H9 (cell line): ENCODE measurements at regions not wholly inside any gene's neighbourhood (a gene's known extent, or its start where the extent isn't known, plus 50 kb on each side); places are given as distances from the start of the nearest gene placed in this dataset.

Experiments used
- DNase-seq: peaks from one replicate; pipeline ENCODE4 v3.0.0-alpha.2; 2017
- H2AFZ ChIP-seq: one replicate; pipeline ENCODE4 v1.6.1; 2013; ENCODE audit warnings: mild to moderate bottlenecking, low read length, control low read depth, moderate library complexity
- H2AK5ac ChIP-seq: 2 replicates; pipeline ENCODE4 v1.6.1; 2013; ENCODE audit warnings: low read length, control low read depth, mixed read lengths; ENCODE audit not compliant: insufficient read length
- H2BK120ac ChIP-seq: one replicate; pipeline ENCODE4 v1.6.1; 2013; ENCODE audit warnings: low read depth, mild to moderate bottlenecking, low read length, control low read depth, inconsistent platforms; ENCODE audit not compliant: poor library complexity, severe bottlenecking
- H2BK12ac ChIP-seq: 2 replicates; pipeline ENCODE4 v1.6.1; 2013; ENCODE audit warnings: low read length, control low read depth, mixed read lengths, low read depth; ENCODE audit not compliant: insufficient read length
- H2BK15ac ChIP-seq: 2 replicates; pipeline ENCODE4 v1.6.1; 2013; ENCODE audit warnings: low read depth, low read length, control low read depth
- H2BK20ac ChIP-seq: one replicate; pipeline ENCODE4 v1.6.1; 2013; ENCODE audit warnings: low read depth, mild to moderate bottlenecking, low read length, control low read depth, inconsistent platforms; ENCODE audit not compliant: poor library complexity, severe bottlenecking
- H2BK5ac ChIP-seq: 2 replicates; pipeline ENCODE4 v1.6.1; 2013; ENCODE audit warnings: low read length, control low read depth, mixed read lengths; ENCODE audit not compliant: insufficient read length
- H3K14ac ChIP-seq: 2 replicates; pipeline ENCODE4 v1.6.1; 2013; ENCODE audit warnings: low read length, control low read depth; ENCODE audit not compliant: insufficient read depth
- H3K18ac ChIP-seq: 2 replicates; pipeline ENCODE4 v1.6.1; 2013; ENCODE audit warnings: low read depth, mild to moderate bottlenecking, mixed read lengths, low read length, control low read depth; ENCODE audit not compliant: insufficient read length
- H3K23ac ChIP-seq: 2 replicates; pipeline ENCODE4 v1.6.1; 2013; ENCODE audit warnings: low read length, control low read depth, mixed read lengths, low read depth; ENCODE audit not compliant: insufficient read length
- H3K23me2 ChIP-seq: 2 replicates; pipeline ENCODE4 v1.6.1; 2013; ENCODE audit warnings: low read depth, mild to moderate bottlenecking, mixed read lengths, low read length, control low read depth; ENCODE audit not compliant: insufficient read length, poor library complexity, severe bottlenecking
- H3K27ac ChIP-seq: 2 replicates; pipeline ENCODE4 v1.5.1; 2013; ENCODE audit warnings: low read length, control low read depth, mixed read lengths, low read depth; ENCODE audit not compliant: insufficient read length
- H3K27me3 ChIP-seq: 2 replicates; pipeline ENCODE4 v1.6.1; 2013; ENCODE audit warnings: low read length, control low read depth, inconsistent platforms; ENCODE audit not compliant: insufficient read depth
- H3K4ac ChIP-seq: 2 replicates; pipeline ENCODE4 v1.6.1; 2013; ENCODE audit warnings: low read depth, mild to moderate bottlenecking, control low read depth, inconsistent platforms, low read length, moderate library complexity
- H3K4me1 ChIP-seq: 2 replicates; pipeline ENCODE4 v1.6.1; 2013; ENCODE audit warnings: low read length, control low read depth, inconsistent platforms; ENCODE audit not compliant: insufficient read depth
- H3K4me2 ChIP-seq: 2 replicates; pipeline ENCODE4 v1.6.1; 2013; ENCODE audit warnings: low read length, control low read depth, mixed read lengths; ENCODE audit not compliant: insufficient read length, insufficient read depth
- H3K56ac ChIP-seq: 2 replicates; pipeline ENCODE4 v1.6.1; 2013; ENCODE audit warnings: low read depth, mild to moderate bottlenecking, mixed read lengths, low read length, control low read depth; ENCODE audit not compliant: insufficient read length
- H3K79me1 ChIP-seq: 2 replicates; pipeline ENCODE4 v1.6.1; 2013; ENCODE audit warnings: low read depth, mild to moderate bottlenecking, moderate library complexity, low read length, control low read depth, inconsistent platforms; ENCODE audit not compliant: insufficient read depth, poor library complexity, severe bottlenecking
- H3K79me2 ChIP-seq: 2 replicates; pipeline ENCODE4 v1.6.1; 2013; ENCODE audit warnings: low read length, control low read depth, inconsistent platforms; ENCODE audit not compliant: insufficient read depth
- H3K9ac ChIP-seq: 2 replicates; pipeline ENCODE4 v1.6.1; 2013; ENCODE audit warnings: low read length, control low read depth, mixed read lengths; ENCODE audit not compliant: insufficient read length; ENCODE audit errors: extremely low read depth
- H3K9me3 ChIP-seq: one replicate; pipeline ENCODE4 v1.6.1; 2013; ENCODE audit warnings: low read depth, low read length, inconsistent platforms; ENCODE audit not compliant: control insufficient read depth
- H3T11ph ChIP-seq: one replicate; pipeline ENCODE4 v1.6.1; 2013; ENCODE audit warnings: mild to moderate bottlenecking, low read length, control low read depth, inconsistent platforms
- H4K20me1 ChIP-seq: one replicate; pipeline ENCODE4 v1.6.1; 2013; ENCODE audit not compliant: control insufficient read depth, insufficient read length, insufficient read depth
- H4K5ac ChIP-seq: 2 replicates; pipeline ENCODE4 v1.6.1; 2013; ENCODE audit warnings: low read depth, mild to moderate bottlenecking, mixed read lengths, low read length, control low read depth; ENCODE audit not compliant: insufficient read length
- H4K8ac ChIP-seq: replicated peaks from 2 replicates; pipeline ENCODE4 v1.6.1; 2013; ENCODE audit warnings: low read length, control low read depth, mixed read lengths, low read depth; ENCODE audit not compliant: insufficient read length
- H4K91ac ChIP-seq: 2 replicates; pipeline ENCODE4 v1.6.1; 2013; ENCODE audit warnings: low read depth, mild to moderate bottlenecking, moderate library complexity, mixed read lengths, low read length, control low read depth; ENCODE audit not compliant: insufficient read length
- H3K27ac Mint-ChIP-seq, 3 experiments: 2 replicates in 2 of 3; 3 replicates in 1 of 3; pipeline ENCODE4 v1.8.0; 2020 to 2021; ENCODE audit warnings: mixed read lengths in 3 of 3, mild to moderate bottlenecking in 1 of 3, moderate library complexity in 1 of 3
- H3K27me3 Mint-ChIP-seq: 2 replicates; pipeline ENCODE4 v1.8.0; 2021; ENCODE audit warnings: low read depth, mild to moderate bottlenecking, moderate library complexity, mixed read lengths
- H3K36me3 Mint-ChIP-seq, 3 experiments: 2 replicates in 2 of 3; 3 replicates in 1 of 3; pipeline ENCODE4 v1.8.0; 2020 to 2021; ENCODE audit warnings: low read depth in 3 of 3, mixed read lengths in 3 of 3; ENCODE audit not compliant: insufficient read depth in 1 of 3
- H3K4me1 Mint-ChIP-seq, 2 experiments: 2 replicates each; pipeline ENCODE4 v1.8.0; 2020; ENCODE audit warnings: mixed read lengths in 2 of 2
- H3K4me3 Mint-ChIP-seq, 2 experiments: 2 replicates in 1 of 2; 3 replicates in 1 of 2; pipeline ENCODE4 v1.8.0; 2020 to 2021; ENCODE audit warnings: mild to moderate bottlenecking in 2 of 2, mixed read lengths in 2 of 2, moderate library complexity in 1 of 2
- H3K9me3 Mint-ChIP-seq, 2 experiments: 2 replicates in 1 of 2; 3 replicates in 1 of 2; pipeline ENCODE4 v1.8.0; 2020; ENCODE audit warnings: mild to moderate bottlenecking in 2 of 2, mixed read lengths in 2 of 2, moderate library complexity in 1 of 2
- whole genome bisulfite sequencing: extraction: QIAGEN DNeasy Blood & Tissue Kit; methylation state at CpG from one replicate; pipeline ENCODE4 v1.1.7; 2013; ENCODE audit warnings: missing lambda C conversion rate, low lambda C conversion rate, mixed read lengths; ENCODE audit not compliant: insufficient read length; ENCODE audit errors: extremely low coverage; 5-methylcytosine and 5-hydroxymethylcytosine counted together
- TF ChIP-seq, protein P1 (sequence below): fragments of 200-600 bp; sonication (generic); conservative IDR thresholded peaks from 3 replicates; pipeline ENCODE4 v1.8.0; 2021; ENCODE audit warnings: antibody characterized with exemption, mild to moderate bottlenecking

- H3K27me3 Mint-ChIP-seq: no peaks in the 10 kb centered on the region
- H2BK15ac ChIP-seq: no peak overlapping the region
- no peak overlapping the region for H4K5ac ChIP-seq
- H3K79me2 ChIP-seq: no peaks in the 10 kb centered on the region
- no CpG with 5 or more reads among the region's 2 CpGs for WGBS
- no peak overlapping the region for H4K91ac ChIP-seq
- DNase-seq: no peak
- no peak overlapping the region for H3K56ac ChIP-seq
- H3K4me1 Mint-ChIP-seq: no peaks in the 10 kb centered on the region
- H4K20me1 ChIP-seq: no peaks in the 10 kb centered on the region
- H3K9me3 Mint-ChIP-seq: peaks cover 0 to 2% of the 10 kb centered on the region in 2 experiments; a peak in 3 of 5 replicates
- H2BK12ac ChIP-seq: no peak overlapping the region
- H3K14ac ChIP-seq: no peak overlapping the region
- H3K79me1 ChIP-seq: no peaks in the 10 kb centered on the region
- no peaks in the 10 kb centered on the region for H3K23me2 ChIP-seq
- H3K23ac ChIP-seq: no peak overlapping the region
- H2BK20ac ChIP-seq: no peak overlapping the region
- no peak overlapping the region for H3K27ac ChIP-seq
- H3K27ac Mint-ChIP-seq: no peak overlapping the region
- no peaks in the 10 kb centered on the region for H3K27me3 ChIP-seq
- no peak overlapping the region for H3K18ac ChIP-seq
- no peak overlapping the region for H2AFZ ChIP-seq
- no peak overlapping the region for H3K4me3 Mint-ChIP-seq
- H2BK120ac ChIP-seq: no peak overlapping the region
- no peak overlapping the region for H4K8ac ChIP-seq
- H3T11ph ChIP-seq: no peak overlapping the region
- H3K36me3 Mint-ChIP-seq: no peaks in the 10 kb centered on the region
- no peak overlapping the region for H2BK5ac ChIP-seq
- no peak overlapping the region for H3K4ac ChIP-seq
- H2AK5ac ChIP-seq: no peak overlapping the region
- no peak overlapping the region for H3K9ac ChIP-seq
- no peaks in the 10 kb centered on the region for H3K9me3 ChIP-seq
- no peak overlapping the region for H3K4me2 ChIP-seq
- no peaks in the 10 kb centered on the region for H3K4me1 ChIP-seq
- TF ChIP-seq, protein P1, sequence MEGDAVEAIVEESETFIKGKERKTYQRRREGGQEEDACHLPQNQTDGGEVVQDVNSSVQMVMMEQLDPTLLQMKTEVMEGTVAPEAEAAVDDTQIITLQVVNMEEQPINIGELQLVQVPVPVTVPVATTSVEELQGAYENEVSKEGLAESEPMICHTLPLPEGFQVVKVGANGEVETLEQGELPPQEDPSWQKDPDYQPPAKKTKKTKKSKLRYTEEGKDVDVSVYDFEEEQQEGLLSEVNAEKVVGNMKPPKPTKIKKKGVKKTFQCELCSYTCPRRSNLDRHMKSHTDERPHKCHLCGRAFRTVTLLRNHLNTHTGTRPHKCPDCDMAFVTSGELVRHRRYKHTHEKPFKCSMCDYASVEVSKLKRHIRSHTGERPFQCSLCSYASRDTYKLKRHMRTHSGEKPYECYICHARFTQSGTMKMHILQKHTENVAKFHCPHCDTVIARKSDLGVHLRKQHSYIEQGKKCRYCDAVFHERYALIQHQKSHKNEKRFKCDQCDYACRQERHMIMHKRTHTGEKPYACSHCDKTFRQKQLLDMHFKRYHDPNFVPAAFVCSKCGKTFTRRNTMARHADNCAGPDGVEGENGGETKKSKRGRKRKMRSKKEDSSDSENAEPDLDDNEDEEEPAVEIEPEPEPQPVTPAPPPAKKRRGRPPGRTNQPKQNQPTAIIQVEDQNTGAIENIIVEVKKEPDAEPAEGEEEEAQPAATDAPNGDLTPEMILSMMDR: no peak
Observed at GRCh38 chr21:29246614-29247013, 52.1 kb upstream of the BACH1 start.
